ENCODE measurements at regions not wholly inside any gene's neighbourhood (a gene's known extent, or its start where the extent isn't known, plus 50 kb on each side); places are given as distances from the start of the nearest gene placed in this dataset.
"Not testable (repeated sequence)": the region's sequence is repeated elsewhere in the genome, so short reads cannot be mapped to it uniquely, and the experiment has no call there.

DNA sequence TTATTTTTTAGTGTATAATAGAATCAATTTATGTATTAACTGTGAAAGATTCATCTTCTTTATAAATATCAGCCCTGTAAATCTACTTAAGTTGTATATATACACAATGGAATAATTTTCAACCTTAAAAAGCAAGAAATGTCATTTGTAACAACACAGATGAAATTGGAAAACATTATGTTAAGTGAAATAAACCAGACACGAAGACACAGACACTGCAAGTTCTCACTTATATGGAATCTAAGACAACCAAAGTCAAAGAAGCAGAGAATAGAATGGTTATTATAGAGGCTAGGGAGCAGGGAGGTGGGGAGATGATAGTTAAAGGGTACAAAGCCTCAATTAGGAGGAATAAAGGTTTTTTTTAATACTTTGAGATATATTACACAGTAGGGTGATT, 1404.4 kb downstream of the HACE1 start:
- no peak for DNase-seq (ENCODE audit: low read depth in 2 of 3, low spot score in 2 of 3)

DNA sequence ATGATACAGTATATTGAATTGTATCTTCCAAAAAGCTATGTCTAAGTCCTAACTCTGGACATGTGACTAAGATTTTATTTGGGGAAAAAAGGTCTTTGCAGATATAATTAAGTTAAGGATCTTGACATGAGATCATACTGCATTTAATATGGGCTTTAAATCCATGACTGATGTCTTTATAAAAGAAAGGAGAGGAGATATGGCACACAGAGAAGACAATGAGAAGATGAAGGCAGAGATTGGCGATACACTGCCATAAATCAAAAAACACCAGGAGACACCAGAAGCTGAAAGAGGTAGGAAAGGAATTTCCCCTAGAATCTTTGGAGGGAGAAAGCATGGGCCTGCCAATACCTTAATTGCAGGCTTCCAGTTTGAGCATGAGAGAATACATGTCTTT, 1450.2 kb downstream of the HACE1 start:
- DNase-seq (ENCODE audit: low read depth in 2 of 3, low spot score in 2 of 3): no peak

DNA sequence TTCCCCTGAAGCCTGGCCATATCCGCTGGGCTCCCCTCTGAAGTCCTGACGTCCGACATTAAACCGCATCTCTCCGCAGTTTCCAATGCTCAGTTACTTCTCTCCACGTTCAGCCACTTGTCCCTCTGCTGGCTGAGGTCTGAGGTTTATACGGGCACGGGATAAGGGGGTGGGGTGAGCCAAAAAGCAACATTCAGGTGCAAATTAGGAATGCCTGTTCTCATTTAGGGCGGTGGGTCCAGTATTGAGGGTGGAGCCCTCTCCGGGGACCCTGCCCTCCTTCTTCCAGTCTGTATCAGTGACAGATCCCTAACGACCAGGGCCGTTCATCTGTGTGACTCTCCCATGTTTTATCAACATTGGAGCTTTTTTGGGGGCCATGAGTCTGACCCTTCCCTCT, 1454.4 kb downstream of the HACE1 start:
- DNase-seq (ENCODE audit: low read depth in 2 of 3, low spot score in 2 of 3): no peak

DNA sequence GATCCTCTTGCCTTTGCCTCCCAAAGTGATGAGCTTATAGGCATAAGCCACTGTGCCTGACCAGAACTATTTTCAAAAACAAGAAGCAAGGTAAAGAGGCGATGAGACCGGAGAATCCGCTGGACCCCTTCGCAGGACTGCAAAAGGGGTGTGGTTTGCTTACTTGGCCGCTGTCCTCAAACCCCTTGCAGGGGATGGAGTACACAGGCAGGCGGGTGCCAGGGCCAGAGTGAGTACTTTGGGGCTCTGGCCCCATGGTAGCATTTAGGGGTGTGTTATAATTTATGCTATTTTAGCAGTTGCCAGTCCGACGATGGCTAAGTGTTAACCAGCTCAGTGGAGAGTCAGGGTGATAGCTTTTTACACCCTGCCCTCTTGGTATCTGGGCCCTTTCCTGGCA, 1454.9 kb downstream of the HACE1 start:
- DNase-seq (ENCODE audit: low read depth in 2 of 3, low spot score in 2 of 3): no peak

DNA sequence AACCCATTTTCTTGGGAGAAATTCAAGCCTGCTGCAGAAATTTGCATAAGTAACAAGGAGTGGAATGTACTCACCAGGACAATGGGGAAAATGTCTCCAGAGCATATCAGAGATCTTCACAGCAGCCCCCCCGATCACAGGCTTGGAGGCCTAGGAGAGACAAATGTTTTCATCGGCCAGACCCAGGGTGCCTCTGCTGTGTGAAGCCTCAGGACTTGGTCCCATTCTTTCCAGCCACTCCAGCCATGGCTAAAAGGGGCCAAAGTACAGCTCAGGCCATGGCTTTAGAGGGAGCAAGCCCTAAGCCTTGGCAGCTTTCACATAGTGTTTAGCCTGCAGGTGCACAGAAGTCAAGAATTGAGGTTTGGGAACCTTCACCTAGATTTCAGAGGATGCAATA, 1463.0 kb downstream of the HACE1 start:
- DNase-seq (ENCODE audit: low read depth in 2 of 3, low spot score in 2 of 3): no peak

DNA sequence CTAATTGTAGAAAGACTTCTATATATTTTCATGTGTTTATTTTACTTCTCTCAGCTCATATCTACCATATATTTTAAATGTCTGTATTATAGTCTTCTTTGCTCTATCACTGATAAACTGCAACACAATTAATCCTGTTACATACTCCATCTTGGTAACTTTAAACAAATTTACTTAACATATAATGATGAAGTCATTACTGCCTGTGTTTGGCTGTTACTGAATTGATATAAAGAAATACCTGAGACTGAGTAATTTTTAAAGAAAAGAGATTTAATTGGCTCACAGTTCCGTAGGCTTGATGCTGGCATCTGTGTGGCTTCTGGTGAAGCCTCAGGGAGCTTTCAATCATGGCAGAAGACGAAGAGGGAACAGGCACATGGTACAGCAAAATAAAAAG, 1480.4 kb downstream of the HACE1 start:
- DNase-seq (ENCODE audit: low read depth in 2 of 3, low spot score in 2 of 3): no peak

DNA sequence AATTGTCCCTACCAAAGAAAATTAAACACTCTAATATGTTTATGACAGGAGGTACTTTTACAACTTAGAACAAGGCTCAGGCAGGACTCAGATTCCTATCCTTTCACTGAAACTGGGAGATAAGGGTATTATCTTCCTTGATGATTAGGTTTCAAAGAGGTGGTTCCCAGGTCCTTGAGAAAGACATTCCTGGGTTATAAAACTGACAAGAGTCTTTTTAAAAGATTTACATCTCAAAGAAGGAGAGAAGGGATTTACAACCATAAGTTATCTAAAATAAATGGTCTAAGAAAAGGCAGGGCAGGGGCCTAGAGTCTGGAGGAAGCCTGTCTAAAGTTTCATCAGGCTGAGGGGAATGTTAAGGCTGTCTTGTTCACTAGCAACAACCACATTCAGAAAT, 1492.5 kb downstream of the HACE1 start:
- DNase-seq (ENCODE audit: low read depth in 2 of 3, low spot score in 2 of 3): no peak

DNA sequence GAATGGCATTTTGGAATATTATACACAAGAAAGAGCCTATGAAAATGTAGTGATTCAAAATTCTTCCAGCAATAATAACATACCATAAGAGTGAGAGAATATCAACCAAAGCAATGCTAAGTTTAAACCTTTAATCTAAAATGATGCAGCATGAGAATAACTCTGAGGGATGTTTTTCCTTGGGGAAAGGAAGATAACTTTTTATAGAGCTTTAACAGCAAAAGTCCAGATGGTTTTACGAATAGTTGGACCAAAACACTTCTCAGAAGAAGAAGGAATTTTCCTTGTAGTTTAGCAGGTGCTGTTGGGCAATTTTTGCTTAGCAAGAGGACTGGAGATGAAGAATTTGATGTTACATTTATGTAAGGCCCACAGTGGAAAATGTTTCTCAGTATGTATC, 1503.2 kb downstream of the HACE1 start:
- DNase-seq (ENCODE audit: low read depth in 2 of 3, low spot score in 2 of 3): no peak

DNA sequence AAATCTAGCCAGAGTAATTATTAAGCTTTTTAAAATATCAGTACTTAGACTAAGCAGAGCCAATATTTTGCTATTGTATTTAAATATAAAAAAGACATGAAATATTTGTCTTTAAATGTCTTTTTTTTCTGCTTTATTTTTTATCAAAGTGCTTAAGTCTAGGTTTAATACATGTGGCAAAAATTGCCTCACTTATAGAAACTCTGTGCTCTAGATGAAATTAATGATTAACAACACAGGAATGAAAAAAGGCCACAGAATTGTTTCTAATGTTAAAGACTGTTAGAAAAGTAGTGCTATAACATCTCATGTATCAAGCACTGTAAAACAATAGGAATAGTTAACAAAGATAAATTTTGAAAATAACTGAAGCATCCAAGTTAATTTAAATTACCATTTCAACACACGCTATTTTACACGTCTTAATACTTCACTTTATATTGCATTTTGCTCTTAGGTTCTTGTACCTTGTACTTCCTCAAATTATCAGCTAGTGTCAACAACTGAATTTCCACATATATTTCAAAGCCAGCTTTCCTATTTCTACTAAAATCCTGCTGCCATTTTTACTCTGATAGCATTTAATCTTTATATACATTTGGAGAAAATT, 1515.1 kb downstream of the HACE1 start:
- DNase-seq (ENCODE audit: low read depth in 2 of 3, low spot score in 2 of 3): no peak

DNA sequence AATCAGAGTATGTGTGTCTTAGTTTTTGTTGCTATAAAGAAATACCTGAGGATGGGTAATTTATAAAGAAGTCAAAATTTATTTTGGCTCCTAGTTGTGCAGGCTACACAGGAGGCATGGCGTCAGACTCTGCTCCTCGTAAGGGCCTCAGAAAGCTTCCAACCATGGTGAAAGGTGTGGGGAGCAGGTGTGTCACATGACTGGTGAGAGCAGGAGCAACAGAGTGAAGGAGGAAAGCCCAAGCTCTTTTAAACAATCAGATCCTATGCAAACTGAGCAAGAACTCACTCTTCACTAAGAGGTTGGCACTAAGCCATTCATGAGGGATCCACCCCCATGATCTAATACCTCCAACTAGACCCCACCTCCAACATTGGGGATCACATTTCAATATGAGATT, 1524.3 kb downstream of the HACE1 start:
- no peak for DNase-seq (ENCODE audit: low read depth in 2 of 3, low spot score in 2 of 3)

DNA sequence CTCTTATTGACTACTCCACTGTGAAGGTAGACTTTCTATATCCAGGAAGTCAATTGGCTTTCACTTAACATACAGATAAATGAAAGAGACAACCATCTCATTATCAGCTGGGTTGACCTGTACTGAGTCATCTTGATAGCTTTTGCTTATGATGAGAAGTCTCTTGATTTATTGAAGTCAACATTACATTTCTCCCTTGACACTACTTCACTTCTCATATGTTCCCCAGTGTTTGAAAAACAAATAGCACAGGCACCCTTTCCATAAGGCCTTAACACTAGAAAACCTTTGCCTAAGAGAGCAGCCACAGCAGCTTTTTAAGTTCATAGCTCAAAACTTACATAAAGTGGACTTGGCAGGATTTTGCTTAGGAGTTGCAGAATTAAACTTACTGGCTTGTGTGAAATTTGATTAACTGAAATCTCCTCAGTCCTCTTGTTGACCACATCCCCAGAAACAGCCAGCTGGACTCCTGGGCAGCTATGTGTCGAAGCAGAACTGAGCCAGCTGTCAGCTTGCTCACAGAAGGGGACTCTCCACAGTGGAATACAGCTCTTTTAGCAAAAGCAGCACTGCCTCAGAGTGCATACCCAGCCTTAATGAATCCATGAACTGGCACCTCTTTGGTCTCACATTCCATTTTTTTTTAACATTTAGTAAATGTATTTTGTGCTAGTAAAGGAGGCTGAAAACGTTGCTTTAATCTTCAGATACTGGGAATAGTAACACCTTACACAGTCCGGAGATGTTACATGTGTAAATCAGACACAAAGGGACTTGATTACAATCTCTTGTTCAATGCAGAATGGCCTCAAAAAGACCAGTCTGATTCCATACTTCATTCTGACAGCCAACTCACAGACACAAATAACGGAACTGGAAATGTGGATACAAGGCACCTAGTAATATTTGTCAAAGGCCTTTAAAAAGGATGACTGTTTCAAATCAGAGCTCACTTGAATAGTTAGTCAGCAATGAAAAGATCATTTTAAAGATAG, 1532.7 kb downstream of the HACE1 start:
- no peak for DNase-seq (ENCODE audit: low read depth in 2 of 3, low spot score in 2 of 3)

DNA sequence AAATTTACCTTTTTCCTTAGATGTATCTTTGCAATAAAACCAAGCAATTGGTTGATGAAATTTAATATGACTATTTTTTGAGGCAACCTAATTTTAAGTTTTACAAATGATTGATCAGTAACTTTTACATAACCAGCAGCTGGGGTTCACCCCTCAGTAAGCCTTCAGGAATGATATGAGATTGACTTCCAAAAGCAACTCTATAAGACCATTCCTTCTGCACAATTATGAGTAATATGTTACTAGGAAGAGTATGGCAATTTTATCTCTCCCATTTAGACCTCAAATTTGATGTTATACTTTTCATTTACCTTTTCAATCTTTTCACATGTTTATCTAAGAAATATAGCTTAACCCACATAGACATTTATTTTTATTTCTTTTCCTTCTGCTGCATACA, 1546.3 kb downstream of the HACE1 start:
- DNase-seq (ENCODE audit: low read depth in 2 of 3, low spot score in 2 of 3): no peak

DNA sequence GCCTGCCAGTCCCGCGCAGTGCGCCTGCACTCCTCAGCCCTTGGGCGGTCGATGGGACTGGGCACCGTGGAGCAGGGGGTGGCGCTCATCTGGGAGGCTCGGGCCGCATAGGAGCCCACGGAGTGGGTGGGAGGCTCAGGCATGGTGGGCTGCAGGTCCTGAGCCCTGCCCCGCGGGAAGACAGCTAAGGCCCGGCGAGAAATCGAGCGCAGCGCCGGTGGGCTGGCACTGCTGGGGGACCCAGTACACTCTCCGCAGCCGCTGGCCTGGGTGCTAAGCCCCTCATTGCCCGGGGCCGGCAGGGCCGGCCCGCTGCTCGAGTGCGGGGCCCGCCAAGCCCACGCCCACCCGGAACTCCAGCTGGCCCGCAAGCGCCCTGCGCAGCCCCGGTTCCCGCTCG, 1565.3 kb downstream of the HACE1 start:
- DNase-seq (ENCODE audit: low read depth in 2 of 3, low spot score in 2 of 3): not testable (repeated sequence)

DNA sequence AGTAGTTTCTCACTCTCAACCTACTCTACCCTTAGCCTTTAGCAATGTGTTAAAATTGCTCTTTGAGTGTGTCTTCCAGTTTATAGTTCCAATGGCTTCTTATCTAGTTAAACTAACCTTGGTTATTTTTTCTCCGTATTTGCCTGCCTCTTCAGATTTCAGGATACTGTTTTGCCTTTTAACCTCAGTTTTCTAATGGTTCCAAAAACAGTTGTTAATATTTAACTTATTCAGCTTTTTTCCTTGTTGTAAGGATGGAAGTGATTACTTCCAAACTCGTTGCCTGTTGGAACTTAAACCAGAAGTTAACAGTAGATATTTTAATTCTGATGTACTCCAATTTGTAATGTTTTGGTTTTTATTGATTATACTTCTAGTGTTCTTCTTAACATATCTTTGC, 1574.9 kb downstream of the HACE1 start:
- no peak for DNase-seq (ENCODE audit: low read depth in 2 of 3, low spot score in 2 of 3)

DNA sequence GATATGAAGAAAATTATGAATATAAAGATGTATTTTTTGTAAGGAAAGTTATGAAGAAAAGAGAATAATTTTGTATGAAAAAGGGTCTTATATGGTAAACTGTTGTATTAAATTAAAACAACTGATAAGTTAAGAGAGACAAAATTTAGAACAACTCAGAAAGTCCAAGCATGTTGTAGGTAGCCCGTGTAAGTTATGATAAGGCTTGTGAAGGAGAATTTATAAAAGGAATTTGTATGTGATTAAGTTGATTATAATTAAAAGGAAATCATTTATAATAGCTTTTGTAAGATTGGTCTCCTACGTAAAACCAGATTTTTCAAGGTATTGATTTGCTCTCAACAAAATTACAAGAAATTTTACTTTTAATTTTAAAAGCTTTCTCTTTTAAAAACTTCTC, 1579.3 kb downstream of the HACE1 start:
- no peak for DNase-seq (ENCODE audit: low read depth in 2 of 3, low spot score in 2 of 3)

DNA sequence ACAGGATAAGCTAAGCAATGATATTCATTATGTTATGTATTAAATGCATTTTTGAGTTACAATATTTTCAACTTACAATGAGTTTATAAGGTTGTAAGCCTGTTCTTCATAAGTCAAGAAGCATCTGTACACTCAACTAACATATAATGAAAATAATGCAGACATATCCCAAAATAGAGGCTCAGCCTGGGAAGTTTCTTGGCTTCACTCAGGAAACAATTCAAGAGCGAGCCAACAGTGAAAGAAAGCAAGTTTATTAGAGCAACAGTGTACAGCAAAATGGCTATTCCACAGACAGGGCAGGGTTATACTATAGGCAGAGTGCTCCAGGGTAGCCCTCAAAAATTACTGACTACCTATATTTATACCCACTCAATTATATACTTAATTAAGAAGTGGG, 1581.8 kb downstream of the HACE1 start:
- DNase-seq (ENCODE audit: low read depth in 2 of 3, low spot score in 2 of 3): no peak

DNA sequence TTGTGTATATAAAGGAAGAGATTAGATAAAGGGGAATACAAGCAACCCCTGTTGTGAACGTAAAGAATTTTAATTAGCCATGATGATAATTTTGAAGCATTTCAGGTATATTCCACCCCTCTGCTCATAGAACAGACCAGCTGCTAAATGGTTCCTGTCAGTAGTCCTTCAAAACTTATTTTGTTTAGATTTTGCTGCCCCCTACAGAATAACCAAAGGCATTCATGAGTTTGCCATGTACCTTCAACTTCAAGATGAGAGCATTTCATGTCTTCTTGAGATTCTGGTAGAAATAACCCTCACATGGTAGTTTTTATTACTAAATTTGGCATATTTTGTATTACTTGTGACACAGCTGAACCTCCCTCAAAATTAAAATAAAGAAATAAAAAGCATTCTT, 1586.7 kb downstream of the HACE1 start:
- no peak for DNase-seq (ENCODE audit: low read depth in 2 of 3, low spot score in 2 of 3)

DNA sequence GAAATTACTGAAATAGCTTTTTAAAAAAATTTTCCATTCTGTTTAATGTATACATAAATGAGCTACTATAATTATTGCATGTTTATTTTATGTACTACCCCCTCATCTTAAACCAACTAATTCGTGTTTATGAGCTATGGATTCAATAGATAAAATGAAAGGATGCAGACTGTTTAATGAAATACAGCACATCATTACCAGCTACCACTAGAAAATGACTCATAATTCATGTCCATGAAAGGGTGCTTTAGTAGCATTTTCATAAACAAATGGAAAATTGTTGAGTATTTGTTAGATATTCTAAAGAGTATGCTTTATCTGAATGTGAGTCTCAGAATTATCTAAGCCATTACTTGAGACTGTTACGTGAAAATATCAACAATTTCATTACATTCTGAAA, 1590.1 kb downstream of the HACE1 start:
- DNase-seq (ENCODE audit: low read depth in 2 of 3, low spot score in 2 of 3): no peak

DNA sequence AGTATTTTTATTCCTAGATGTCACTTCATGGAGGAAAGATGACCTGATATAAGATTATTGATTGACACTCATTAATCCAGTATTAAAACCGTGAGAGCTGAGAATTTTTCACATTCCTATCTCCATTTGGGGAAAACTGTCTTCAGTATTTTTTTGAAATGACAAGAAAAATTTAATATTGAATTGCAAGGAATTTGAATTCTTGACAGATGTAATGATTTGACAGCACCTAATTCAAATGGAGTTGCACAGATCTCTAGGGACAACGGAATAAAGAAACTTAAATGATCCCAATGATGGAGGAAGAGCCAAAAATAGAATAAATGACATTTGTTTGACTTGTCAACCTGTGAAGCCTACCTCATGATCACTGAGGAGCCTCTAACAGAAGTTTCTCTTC, 1591.4 kb downstream of the HACE1 start:
- no peak for DNase-seq (ENCODE audit: low read depth in 2 of 3, low spot score in 2 of 3)

DNA sequence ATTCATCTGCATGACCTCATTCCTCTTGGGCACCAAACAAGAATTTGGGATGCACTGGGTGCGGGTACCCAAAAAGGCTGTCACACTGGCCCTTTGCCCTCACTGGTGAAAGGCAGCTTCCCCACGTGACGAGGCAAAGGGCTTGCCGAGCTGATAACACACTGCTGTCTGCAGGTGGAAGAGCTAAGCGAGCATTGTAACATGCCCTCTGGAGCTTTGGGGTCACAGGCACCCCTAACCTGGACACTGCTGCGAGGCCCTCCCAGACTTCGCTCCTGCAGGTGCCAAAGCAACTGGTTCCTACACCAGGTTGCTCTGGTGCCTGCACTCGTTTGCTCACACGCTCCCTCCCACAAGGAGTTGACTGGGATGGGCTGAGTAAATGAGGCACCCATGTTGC, 1595.7 kb downstream of the HACE1 start:
- DNase-seq (ENCODE audit: low read depth in 2 of 3, low spot score in 2 of 3): no peak

DNA sequence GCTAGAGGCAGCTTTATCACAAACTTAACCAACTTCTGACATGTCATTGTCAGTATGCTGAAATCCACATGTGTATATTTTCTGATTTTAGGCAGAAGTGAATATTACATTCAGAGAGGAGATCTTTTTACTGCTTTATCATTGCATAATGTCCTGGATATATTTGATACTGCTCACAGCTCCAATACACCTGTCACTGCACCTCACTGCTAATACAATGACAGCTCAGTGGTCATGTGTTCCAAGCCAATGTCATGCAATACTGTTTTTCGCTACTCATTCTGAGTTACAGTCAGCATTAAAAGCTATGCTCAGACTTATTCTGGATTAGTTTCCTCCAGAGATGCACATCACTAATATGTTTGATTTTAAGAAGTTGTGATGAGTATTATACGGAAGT, 1604.6 kb downstream of the HACE1 start:
- no peak for DNase-seq (ENCODE audit: low read depth in 2 of 3, low spot score in 2 of 3)

DNA sequence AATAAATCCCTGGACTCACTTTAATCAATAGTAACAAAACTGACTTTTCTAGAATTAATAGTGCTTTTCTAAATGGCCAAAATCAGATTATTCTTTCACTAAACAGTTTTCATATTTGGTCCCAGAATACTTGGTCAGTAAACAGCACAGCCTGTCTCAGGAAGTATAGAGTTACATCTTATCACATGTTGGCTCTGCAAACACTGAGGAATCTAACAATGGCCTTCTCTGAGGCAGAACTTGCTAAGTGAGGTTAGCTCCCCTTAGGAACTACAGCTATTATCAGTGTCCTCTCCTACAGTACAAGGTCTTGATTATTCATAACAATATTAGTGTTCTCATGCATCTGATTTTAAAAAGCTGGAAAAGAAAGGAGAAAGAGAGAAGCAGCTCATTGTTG, 1622.8 kb downstream of the HACE1 start:
- DNase-seq (ENCODE audit: low read depth in 2 of 3, low spot score in 2 of 3): no peak

DNA sequence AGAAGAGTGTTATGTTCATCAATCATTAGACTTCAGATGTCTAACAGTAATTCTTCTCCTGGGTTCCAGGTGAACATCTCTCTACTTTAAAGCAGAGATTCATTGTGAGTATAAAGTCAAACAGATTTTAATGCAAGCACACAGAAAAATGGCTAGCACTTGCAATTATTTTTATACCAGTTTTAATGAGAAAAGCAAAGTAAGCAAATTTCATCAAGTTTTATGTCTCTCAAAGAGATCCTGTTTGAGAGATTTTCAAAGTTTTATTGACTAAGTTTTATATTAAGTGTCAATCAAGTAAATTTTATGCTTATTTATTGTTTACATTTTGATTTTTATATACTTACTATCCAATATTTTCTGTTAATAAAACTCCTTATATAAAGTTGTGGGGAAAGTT, 1628.5 kb downstream of the HACE1 start:
- no peak for DNase-seq (ENCODE audit: low read depth in 2 of 3, low spot score in 2 of 3)

All from activated CD8-positive, alpha-beta memory T cell treated with anti-CD3 and anti-CD28 coated beads for 48 hours (primary cell).